GM20431 (cell line): ENCODE measurements at regions not wholly inside any gene's neighbourhood (a gene's known extent, or its start where the extent isn't known, plus 50 kb on each side); places are given as distances from the start of the nearest gene placed in this dataset.

Experiments
- in situ Hi-C: fragments of 300-500 bp; cut with MseI, MboI; formaldehyde crosslinking; loops from one replicate; pipeline ENCODE4 v1.15.0; 2020; ENCODE audit warnings: low sequenced_read_pairs; ENCODE audit not compliant: unreplicated experiment

- in situ Hi-C loops: no loop called here
These were observed 99.9 kb downstream of the SLIT2 start for GRCh38 chr4:20351360-20352162.

GRCh38 chr4:20352163-20352431 is 100.4 kb downstream of the SLIT2 start:
- in situ Hi-C loops: no loop called here

DNA sequence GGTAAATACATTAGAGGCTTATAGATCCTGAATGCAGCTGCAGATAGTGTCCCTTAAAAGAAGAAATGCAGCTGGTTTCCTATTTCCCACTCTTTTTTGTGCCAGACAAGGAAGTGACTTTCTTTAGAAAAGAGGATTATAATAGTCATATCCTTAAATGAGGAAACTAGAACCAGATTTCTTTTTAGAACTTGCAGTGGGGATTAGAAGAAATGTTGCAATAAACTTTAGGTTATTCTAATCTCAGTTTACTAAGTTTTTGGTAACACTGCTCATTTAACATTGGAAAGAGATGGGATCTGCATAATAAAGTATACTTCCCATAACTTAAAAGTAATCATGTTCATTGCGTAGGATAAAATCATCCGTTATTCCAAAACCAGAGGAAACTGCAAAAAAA is 101.9 kb downstream of the SLIT2 start:
- in situ Hi-C loops: no loop called here

GRCh38 chr4:20354120-20354519 is 102.4 kb downstream of the SLIT2 start:
- in situ Hi-C loops: no loop called here

- in situ Hi-C loops: no loop called here
These were observed 104.9 kb downstream of the SLIT2 start for GRCh38 chr4:20356565-20356964.

GRCh38 chr4:20358110-20358509 is 106.4 kb downstream of the SLIT2 start:
- in situ Hi-C loops: no loop called here

DNA sequence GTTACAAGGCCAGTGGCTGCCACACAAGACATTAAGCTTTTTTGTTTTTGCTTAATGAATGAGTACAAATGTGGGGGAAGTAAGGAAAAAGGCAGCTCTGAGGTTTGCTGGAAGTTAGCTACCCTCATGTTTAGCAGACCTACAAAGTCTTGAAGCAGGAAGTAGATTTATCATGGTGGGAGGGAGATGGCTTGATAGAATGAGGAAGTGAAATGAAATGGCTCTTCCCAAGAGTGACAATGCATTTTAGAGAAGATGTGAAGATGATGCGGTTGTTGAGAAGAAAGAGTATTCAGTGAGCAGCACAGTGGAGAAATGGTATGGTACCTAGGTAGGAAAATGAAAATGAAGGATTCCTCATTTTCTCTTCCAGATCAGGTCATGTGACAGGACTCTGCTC is 108.0 kb downstream of the SLIT2 start:
- in situ Hi-C loops: no loop called here

DNA sequence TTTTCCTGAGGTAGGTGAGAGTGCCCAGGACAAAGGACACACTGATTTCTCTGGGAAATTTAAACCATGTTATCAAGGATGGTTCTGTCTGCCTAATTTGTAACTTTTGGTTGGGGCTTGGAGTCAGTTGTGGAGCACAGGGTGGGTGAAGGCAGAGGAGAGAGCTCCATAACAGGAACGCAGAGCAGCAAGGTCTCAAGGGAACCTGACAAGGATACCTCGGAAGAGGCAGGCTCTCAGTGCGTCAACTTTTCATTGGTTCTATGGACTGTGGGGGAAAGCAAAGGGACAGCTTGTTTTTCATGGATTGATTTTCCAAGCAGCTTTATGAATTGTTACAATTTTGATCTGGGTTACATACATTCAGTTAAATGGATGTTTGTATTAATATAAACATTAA is 110.4 kb downstream of the SLIT2 start:
- in situ Hi-C loops: no loop called here

DNA sequence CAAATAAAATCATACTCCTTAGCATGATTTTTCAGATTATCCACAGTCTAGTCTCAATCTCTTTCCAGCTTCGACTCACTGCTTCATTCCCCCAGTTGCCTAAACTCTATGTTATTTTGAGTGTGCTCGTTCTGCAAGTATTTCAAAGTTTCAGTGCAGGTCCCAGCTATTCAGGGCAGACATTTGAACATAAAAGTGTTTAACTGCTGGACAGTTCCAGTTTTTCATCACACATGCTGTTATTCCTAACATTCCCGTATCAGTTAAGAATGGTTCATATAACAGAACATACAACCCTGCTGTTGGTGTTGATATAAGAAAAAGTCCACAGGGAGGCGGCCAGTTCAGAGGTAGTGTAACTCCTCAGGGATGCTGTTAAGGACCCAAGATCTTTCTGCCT is 113.3 kb downstream of the SLIT2 start:
- in situ Hi-C loops: no loop called here

GRCh38 chr4:20367446-20367845 is 115.7 kb downstream of the SLIT2 start:
- in situ Hi-C loops: no loop called here

- in situ Hi-C loops: no loop called here
These were observed 117.2 kb downstream of the SLIT2 start for GRCh38 chr4:20368926-20369325.

GRCh38 chr4:20370274-20370673 is 118.6 kb downstream of the SLIT2 start:
- in situ Hi-C loops: no loop called here

GRCh38 chr4:20376070-20376469 is 124.4 kb downstream of the SLIT2 start:
- in situ Hi-C loops: no loop called here

GRCh38 chr4:20378181-20378580 is 126.5 kb downstream of the SLIT2 start:
- in situ Hi-C loops: no loop called here

- in situ Hi-C loops: no loop called here
These were observed 129.3 kb downstream of the SLIT2 start for GRCh38 chr4:20381005-20381404.

GRCh38 chr4:20383283-20383682 is 131.6 kb downstream of the SLIT2 start:
- in situ Hi-C loops: no loop called here

DNA sequence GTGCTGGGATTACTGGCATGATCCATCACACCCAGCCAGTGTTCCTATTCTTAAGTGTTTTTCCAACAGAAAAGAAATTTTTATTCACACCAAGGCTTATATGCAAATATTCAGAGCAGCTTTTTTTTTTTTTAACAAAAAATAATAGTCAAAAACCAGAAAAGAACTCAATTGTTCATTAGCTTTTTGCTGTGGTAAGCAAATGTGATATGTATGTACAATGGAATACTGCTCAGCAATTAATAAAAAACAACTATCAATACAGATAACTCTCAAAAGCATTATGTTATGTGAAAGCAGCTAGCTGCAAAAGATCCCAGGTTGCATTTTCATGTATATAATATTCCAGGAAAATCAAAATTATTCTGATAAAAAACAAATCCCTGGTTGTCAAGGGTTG is 132.3 kb downstream of the SLIT2 start:
- in situ Hi-C loops: no loop called here

- in situ Hi-C loops: no loop called here
These were observed 132.8 kb downstream of the SLIT2 start for GRCh38 chr4:20384456-20384855.

DNA sequence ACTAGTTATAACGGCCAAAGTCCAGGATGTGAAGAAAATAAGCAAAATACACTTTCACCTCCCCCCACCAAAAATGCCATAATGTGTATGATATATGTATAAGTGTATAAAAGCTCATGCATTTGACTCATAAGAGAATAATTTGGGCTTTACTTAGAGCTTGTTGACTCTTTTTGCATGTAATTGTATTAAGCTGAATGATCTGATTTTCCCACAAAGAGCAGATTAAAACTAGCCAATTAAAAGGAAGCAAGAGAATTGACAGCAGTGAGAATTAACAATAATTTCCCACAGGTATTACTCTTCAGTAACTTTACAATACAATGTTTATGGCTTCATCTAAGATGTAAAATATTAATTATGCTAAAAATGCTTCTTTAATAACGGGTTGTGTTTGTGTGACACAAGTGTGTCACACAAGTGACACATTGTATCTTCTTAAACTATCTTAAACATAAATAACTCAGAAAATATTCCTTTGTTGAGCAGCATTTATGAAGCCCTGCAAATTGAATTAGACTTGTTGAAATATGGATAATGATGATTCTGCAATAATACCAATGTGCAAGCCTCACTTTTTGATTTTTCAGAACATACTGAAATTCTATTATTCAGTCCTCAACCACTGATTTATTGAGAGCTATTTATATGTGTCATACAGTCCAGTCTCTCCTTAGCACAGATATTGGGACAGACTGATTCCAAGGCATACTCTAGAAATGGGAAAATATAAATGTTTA is 134.5 kb downstream of the SLIT2 start:
- in situ Hi-C loops: no loop called here

DNA sequence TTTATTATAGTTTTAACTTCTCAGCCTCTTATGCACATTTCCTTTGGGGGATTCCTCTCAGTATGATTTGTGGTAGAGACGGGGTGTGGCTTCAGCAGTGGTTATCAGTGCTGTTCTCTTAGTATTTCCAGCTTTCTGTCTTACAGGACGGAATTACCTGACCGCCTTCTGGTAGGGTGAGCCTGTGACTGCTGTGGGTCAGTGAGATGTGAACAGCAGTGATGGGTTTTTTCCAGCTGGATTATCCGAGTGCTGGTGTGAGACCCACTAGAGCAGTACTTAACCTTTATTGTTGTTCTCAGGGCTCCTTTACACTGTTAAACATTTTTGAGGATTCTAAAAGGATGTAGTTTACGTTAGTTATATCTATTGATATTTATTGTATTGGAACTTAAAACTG is 135.2 kb downstream of the SLIT2 start:
- in situ Hi-C loops: no loop called here

GRCh38 chr4:20391198-20391597 is 139.5 kb downstream of the SLIT2 start:
- in situ Hi-C loops: no loop called here

GRCh38 chr4:20391912-20392311 is 140.2 kb downstream of the SLIT2 start:
- in situ Hi-C loops: no loop called here
